ENCODE measurements at regions not wholly inside any gene's neighbourhood (a gene's known extent, or its start where the extent isn't known, plus 50 kb on each side); places are given as distances from the start of the nearest gene placed in this dataset.

GRCh38 chrX:113726009-113726408 lies 857.9 kb upstream of the HTR2C start:
- no peak overlapping the region for H2AFZ ChIP-seq (ENCODE audit: low read depth, low read length)
- H3K4me1 ChIP-seq (ENCODE audit: insufficient read depth, low read length) = no peaks in the 10 kb centered on the region
- no peaks in the 10 kb centered on the region for H3K36me3 ChIP-seq (ENCODE audit: insufficient read depth, low read length)
- H3K27me3 ChIP-seq (ENCODE audit: insufficient read depth, low read length) = no peaks in the 10 kb centered on the region
- H3K9me3 ChIP-seq (ENCODE audit: low read length) = no peaks in the 10 kb centered on the region
- no peak overlapping the region for H3K4me3 ChIP-seq (ENCODE audit: low read length)

- Histone ChIP-seq H2AFZ (ENCODE audit: low read depth, low read length) (no peak overlapping the region), H3K36me3 (ENCODE audit: insufficient read depth, low read length) (no peaks in the 10 kb centered on the region), H3K27me3 (ENCODE audit: insufficient read depth, low read length) (peaks cover 2% of the 10 kb centered on the region), H3K9me3 (ENCODE audit: low read length) (no peaks in the 10 kb centered on the region), H3K4me3 (ENCODE audit: low read length) (no peak overlapping the region), H3K4me1 (ENCODE audit: insufficient read depth, low read length) (no peaks in the 10 kb centered on the region)
These were observed 859.3 kb upstream of the AMOT start for GRCh38 chrX:113699939-113700338.

- Histone ChIP-seq H3K36me3 (ENCODE audit: insufficient read depth, low read length) (no peaks in the 10 kb centered on the region), H3K4me1 (ENCODE audit: insufficient read depth, low read length) (no peaks in the 10 kb centered on the region), H3K4me3 (ENCODE audit: low read length) (no peak overlapping the region), H3K27me3 (ENCODE audit: insufficient read depth, low read length) (no peaks in the 10 kb centered on the region), H2AFZ (ENCODE audit: low read depth, low read length) (no peak overlapping the region), H3K9me3 (ENCODE audit: low read length) (no peaks in the 10 kb centered on the region)
These were observed 834.6 kb upstream of the AMOT start for GRCh38 chrX:113675278-113675677.

GRCh38 chrX:113651306-113651705 lies 810.7 kb upstream of the AMOT start:
- peaks cover 2% of the 10 kb centered on the region for H3K27me3 ChIP-seq (ENCODE audit: insufficient read depth, low read length)
- H3K4me3 ChIP-seq (ENCODE audit: low read length) = no peak overlapping the region
- no peaks in the 10 kb centered on the region for H3K9me3 ChIP-seq (ENCODE audit: low read length)
- no peak overlapping the region for H2AFZ ChIP-seq (ENCODE audit: low read depth, low read length)
- no peaks in the 10 kb centered on the region for H3K4me1 ChIP-seq (ENCODE audit: insufficient read depth, low read length)
- H3K36me3 ChIP-seq (ENCODE audit: insufficient read depth, low read length) = no peaks in the 10 kb centered on the region

- no peaks in the 10 kb centered on the region for H3K27me3 ChIP-seq (ENCODE audit: insufficient read depth, low read length)
These were observed 803.8 kb upstream of the AMOT start for GRCh38 chrX:113644426-113644825.

GRCh38 chrX:113634565-113634964 lies 793.9 kb upstream of the AMOT start:
- Histone ChIP-seq H2AFZ (ENCODE audit: low read depth, low read length) (no peak overlapping the region), H3K27me3 (ENCODE audit: insufficient read depth, low read length) (no peaks in the 10 kb centered on the region), H3K9me3 (ENCODE audit: low read length) (no peaks in the 10 kb centered on the region), H3K4me3 (ENCODE audit: low read length) (no peak overlapping the region), H3K36me3 (ENCODE audit: insufficient read depth, low read length) (no peaks in the 10 kb centered on the region), H3K4me1 (ENCODE audit: insufficient read depth, low read length) (no peaks in the 10 kb centered on the region)

More at GRCh38 chrX:113644426-113644825, 803.8 kb upstream of the AMOT start:
- Histone ChIP-seq H3K4me1 (ENCODE audit: insufficient read depth, low read length) (no peaks in the 10 kb centered on the region), H3K9me3 (ENCODE audit: low read length) (no peaks in the 10 kb centered on the region), H3K4me3 (ENCODE audit: low read length) (no peak overlapping the region), H3K36me3 (ENCODE audit: insufficient read depth, low read length) (no peaks in the 10 kb centered on the region), H2AFZ (ENCODE audit: low read depth, low read length) (no peak overlapping the region)

GRCh38 chrX:113629326-113629725 lies 788.7 kb upstream of the AMOT start:
- H3K27me3 ChIP-seq (ENCODE audit: insufficient read depth, low read length) = no peaks in the 10 kb centered on the region
- H2AFZ ChIP-seq (ENCODE audit: low read depth, low read length) = no peak overlapping the region
- no peaks in the 10 kb centered on the region for H3K9me3 ChIP-seq (ENCODE audit: low read length)
- no peaks in the 10 kb centered on the region for H3K4me1 ChIP-seq (ENCODE audit: insufficient read depth, low read length)
- H3K36me3 ChIP-seq (ENCODE audit: insufficient read depth, low read length) = no peaks in the 10 kb centered on the region
- H3K4me3 ChIP-seq (ENCODE audit: low read length) = no peak overlapping the region

GRCh38 chrX:113594123-113594841 lies 753.7 kb upstream of the AMOT start:
- no peak overlapping the region for H2AFZ ChIP-seq (ENCODE audit: low read depth, low read length)
- H3K27me3 ChIP-seq (ENCODE audit: insufficient read depth, low read length) = no peaks in the 10 kb centered on the region
- no peaks in the 10 kb centered on the region for H3K36me3 ChIP-seq (ENCODE audit: insufficient read depth, low read length)
- no peaks in the 10 kb centered on the region for H3K4me1 ChIP-seq (ENCODE audit: insufficient read depth, low read length)
- no peak overlapping the region for H3K4me3 ChIP-seq (ENCODE audit: low read length)
- H3K9me3 ChIP-seq (ENCODE audit: low read length) = no peaks in the 10 kb centered on the region

- H3K9me3 ChIP-seq (ENCODE audit: low read length) = no peaks in the 10 kb centered on the region
- H2AFZ ChIP-seq (ENCODE audit: low read depth, low read length) = no peak overlapping the region
- H3K4me1 ChIP-seq (ENCODE audit: insufficient read depth, low read length) = no peaks in the 10 kb centered on the region
- H3K36me3 ChIP-seq (ENCODE audit: insufficient read depth, low read length) = no peaks in the 10 kb centered on the region
- H3K4me3 ChIP-seq (ENCODE audit: low read length) = no peak overlapping the region
- H3K27me3 ChIP-seq (ENCODE audit: insufficient read depth, low read length) = no peaks in the 10 kb centered on the region
These were observed 745.8 kb upstream of the AMOT start for GRCh38 chrX:113586281-113586898.

- Histone ChIP-seq H3K4me1 (ENCODE audit: insufficient read depth, low read length) (no peaks in the 10 kb centered on the region), H3K27me3 (ENCODE audit: insufficient read depth, low read length) (no peaks in the 10 kb centered on the region), H3K4me3 (ENCODE audit: low read length) (no peak overlapping the region), H2AFZ (ENCODE audit: low read depth, low read length) (no peak overlapping the region), H3K9me3 (ENCODE audit: low read length) (no peaks in the 10 kb centered on the region), H3K36me3 (ENCODE audit: insufficient read depth, low read length) (no peaks in the 10 kb centered on the region)
These were observed 739.9 kb upstream of the AMOT start for GRCh38 chrX:113580486-113580885.

GRCh38 chrX:113558576-113558975 lies 717.9 kb upstream of the AMOT start:
- H3K27me3 ChIP-seq (ENCODE audit: insufficient read depth, low read length) = peaks cover 2% of the 10 kb centered on the region
- no peaks in the 10 kb centered on the region for H3K9me3 ChIP-seq (ENCODE audit: low read length)
- no peaks in the 10 kb centered on the region for H3K4me1 ChIP-seq (ENCODE audit: insufficient read depth, low read length)
- no peak overlapping the region for H3K4me3 ChIP-seq (ENCODE audit: low read length)
- H2AFZ ChIP-seq (ENCODE audit: low read depth, low read length) = no peak overlapping the region
- no peaks in the 10 kb centered on the region for H3K36me3 ChIP-seq (ENCODE audit: insufficient read depth, low read length)

GRCh38 chrX:113551919-113552318 lies 711.3 kb upstream of the AMOT start:
- Histone ChIP-seq H3K9me3 (ENCODE audit: low read length) (no peaks in the 10 kb centered on the region), H3K27me3 (ENCODE audit: insufficient read depth, low read length) (no peaks in the 10 kb centered on the region), H2AFZ (ENCODE audit: low read depth, low read length) (no peak overlapping the region), H3K36me3 (ENCODE audit: insufficient read depth, low read length) (no peaks in the 10 kb centered on the region), H3K4me1 (ENCODE audit: insufficient read depth, low read length) (no peaks in the 10 kb centered on the region), H3K4me3 (ENCODE audit: low read length) (no peak overlapping the region)

GRCh38 chrX:113548308-113549015 lies 707.8 kb upstream of the AMOT start:
- no peaks in the 10 kb centered on the region for H3K27me3 ChIP-seq (ENCODE audit: insufficient read depth, low read length)
- no peaks in the 10 kb centered on the region for H3K4me1 ChIP-seq (ENCODE audit: insufficient read depth, low read length)
- H3K36me3 ChIP-seq (ENCODE audit: insufficient read depth, low read length) = no peaks in the 10 kb centered on the region
- H3K9me3 ChIP-seq (ENCODE audit: low read length) = no peaks in the 10 kb centered on the region
- no peak overlapping the region for H3K4me3 ChIP-seq (ENCODE audit: low read length)
- no peak overlapping the region for H2AFZ ChIP-seq (ENCODE audit: low read depth, low read length)

Data from neuron (in vitro differentiated cells).